A172 (cell line): ENCODE measurements at regions not wholly inside any gene's neighbourhood (a gene's known extent, or its start where the extent isn't known, plus 50 kb on each side); places are given as distances from the start of the nearest gene placed in this dataset.

ENCODE experiments used
- DNase-seq: peaks from one replicate; pipeline ENCODE4 v3.0.0-alpha.2; 2015; ENCODE audit warnings: low spot score

DNA sequence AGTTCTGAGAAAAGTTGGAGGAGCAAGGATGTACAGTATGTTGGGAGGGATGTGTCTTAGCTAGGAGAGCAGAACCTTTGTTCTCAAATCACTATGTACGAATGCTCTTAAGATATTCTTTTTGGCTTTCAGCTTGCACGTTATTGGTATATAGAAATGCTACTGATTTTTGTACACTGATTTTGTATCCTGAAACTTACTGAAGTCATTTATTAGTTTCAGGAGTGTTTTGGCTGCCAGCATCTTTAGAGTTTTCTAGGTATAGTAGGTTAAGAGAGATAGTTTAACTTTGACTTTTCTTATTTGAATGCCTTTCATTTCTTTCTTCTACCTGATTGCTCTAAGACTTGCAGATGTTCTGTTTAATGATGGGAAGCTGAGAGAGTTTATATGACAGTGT lies 442.8 kb upstream of the FBXO33 start:
- no peak for DNase-seq

DNA sequence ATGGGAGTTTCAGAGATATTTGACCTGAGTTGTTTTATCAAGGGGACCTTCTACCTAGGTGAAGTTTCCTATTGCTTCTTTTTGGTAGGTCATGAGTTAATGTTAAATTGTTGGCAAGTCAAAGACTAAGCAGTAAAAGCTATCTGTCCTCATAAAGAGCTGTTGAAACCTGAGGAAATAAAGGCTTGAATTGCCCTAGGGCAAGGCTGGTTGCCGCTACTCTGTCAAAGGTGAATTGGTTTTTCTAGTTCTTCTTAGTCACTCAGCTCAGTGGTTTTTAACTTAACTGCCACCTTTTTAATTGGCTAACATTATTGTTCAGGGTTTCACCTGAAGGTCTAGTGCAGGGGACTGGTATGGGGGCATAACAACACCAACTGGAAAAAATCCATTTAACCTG lies 441.6 kb upstream of the FBXO33 start:
- no peak for DNase-seq

- DNase-seq: no peak
These were observed 436.7 kb upstream of the FBXO33 start for GRCh38 chr14:39868949-39869348.

GRCh38 chr14:39868251-39868650 lies 436.0 kb upstream of the FBXO33 start:
- DNase-seq: no peak

- no peak for DNase-seq
These were observed 431.2 kb upstream of the FBXO33 start for GRCh38 chr14:39863441-39863840.

DNA sequence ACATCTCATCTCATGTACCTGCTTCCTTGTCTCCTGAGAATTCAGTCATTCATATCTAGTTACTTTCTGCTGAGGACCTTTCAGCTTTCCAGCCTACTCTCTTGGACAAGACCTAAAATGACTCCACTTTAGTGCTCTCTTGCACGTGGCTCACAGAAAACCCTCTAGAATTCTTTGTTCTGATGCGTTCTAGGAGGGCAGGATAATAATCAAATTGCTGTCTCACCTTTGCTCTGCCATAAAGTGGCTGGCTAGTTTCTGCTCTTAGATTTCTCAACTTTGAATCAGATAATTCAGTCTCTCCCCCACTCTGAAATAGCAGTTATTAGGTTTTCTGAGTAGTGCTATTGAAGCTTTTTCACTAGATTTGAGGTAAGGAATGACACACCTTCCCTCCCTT lies 429.5 kb upstream of the FBXO33 start:
- no peak for DNase-seq

DNA sequence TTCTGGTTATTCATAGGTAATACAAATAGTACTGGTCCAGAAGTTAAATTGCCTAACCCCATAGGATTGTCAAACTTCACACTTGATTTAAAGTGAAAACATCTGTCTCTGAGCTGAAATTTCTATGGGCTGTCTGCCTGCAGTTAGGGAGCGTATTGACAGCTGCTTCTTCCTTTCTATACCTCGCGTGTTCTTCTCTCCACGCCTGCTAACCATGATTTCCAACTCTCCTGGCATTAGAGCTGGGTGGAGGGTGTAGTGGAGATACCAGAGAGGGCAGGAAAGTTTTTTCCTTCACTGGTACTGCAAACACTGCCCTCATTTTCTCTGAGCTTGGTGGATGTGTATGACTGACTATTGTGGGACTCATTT lies 429.0 kb upstream of the FBXO33 start:
- DNase-seq: no peak

DNA sequence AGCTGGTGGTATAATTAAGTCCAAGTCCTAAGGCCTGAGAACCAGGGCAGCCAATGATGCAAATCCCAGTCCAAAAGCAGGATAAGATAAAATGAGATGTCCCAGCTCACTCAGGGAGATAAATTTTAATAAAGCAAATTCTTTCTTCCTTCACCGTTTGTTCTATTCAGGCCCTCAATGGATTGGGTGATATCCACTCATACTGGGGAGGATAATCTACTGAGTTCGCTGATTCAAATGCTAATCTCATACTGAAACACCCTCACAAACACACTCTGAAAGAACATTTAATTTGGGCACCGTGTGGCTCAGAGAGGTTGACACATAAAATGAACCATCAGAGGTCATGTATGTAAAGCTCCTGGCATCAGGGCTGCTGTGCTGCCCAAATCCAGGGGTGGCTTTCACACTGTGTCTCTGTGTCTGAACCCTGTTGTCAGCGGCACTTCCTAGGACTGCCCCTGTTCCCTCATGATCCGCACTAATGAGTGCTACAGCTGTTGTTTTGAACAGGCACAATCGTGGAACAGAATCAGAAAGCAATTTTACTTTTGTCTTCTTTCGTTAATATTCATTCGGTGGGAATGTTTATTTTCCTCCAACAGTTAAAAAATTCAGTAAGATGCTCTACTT lies 428.5 kb upstream of the FBXO33 start:
- DNase-seq: no peak

DNA sequence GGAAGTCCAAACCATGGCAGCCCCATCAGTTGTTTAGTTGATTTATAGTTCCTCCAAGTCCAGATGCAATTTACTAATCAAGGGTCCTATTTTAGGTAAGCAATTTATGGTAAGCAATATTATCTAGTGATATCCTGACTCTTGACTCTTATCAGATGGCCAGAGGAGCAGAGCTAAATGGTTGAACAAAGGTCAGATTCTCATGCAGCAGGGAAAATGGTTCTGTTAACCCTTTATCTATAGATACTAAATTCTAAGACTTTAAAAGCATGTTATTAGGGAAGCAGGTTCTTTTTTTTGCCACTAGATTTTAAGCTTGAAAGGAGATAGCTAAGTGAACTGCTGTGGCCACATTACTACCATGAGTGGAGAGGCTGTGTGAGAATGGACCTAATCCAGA lies 427.1 kb upstream of the FBXO33 start:
- no peak for DNase-seq

- no peak for DNase-seq
These were observed 425.3 kb upstream of the FBXO33 start for GRCh38 chr14:39857376-39858055.

- no peak for DNase-seq
These were observed 421.2 kb upstream of the FBXO33 start for GRCh38 chr14:39853441-39853840.

GRCh38 chr14:39851202-39851601 lies 419.0 kb upstream of the FBXO33 start:
- DNase-seq: no peak

DNA sequence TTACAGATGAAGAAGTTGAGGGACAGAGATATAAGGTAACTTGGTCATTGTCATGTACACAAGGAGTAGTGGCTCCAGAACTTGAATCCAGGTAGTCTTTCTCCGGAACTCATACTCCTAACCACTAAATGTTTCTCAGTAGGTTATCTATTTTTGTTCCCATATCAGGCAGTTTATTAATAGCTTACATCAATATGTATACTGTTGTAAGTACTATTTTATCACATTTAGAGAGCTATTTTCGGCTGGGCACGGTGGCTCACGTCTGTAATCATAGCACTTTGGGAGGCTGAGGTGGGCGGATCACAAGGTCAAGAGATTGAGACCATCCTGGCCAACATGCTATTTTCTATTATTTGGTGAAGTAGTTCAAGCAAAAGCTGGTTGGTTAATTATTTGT lies 415.6 kb upstream of the FBXO33 start:
- DNase-seq: no peak

- no peak for DNase-seq
These were observed 415.0 kb upstream of the FBXO33 start for GRCh38 chr14:39847194-39847593.

DNA sequence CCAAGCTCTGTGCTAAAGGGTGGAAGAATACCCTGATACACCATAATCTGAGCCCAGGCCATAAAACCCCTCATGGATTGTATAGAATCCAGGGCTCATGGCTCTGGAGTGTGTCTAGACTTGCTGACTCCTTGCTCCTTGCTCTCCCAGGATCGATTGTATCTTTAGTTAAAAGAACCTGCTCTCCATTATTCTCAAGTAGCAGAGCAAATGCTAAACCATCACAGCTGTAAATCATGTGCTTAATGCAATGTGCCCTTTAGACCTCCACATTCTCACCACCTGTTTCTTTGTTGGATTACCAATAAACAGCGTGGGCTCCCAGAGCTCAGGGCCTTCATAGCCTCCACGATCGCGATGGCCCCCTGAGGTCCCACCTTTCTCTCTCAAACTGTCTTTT lies 411.6 kb upstream of the FBXO33 start:
- no peak for DNase-seq

- peak; percentile 16 for DNase-seq
These were observed 408.9 kb upstream of the FBXO33 start for GRCh38 chr14:39841088-39841487.

GRCh38 chr14:39827901-39828655 lies 395.8 kb upstream of the FBXO33 start:
- DNase-seq: no peak

DNA sequence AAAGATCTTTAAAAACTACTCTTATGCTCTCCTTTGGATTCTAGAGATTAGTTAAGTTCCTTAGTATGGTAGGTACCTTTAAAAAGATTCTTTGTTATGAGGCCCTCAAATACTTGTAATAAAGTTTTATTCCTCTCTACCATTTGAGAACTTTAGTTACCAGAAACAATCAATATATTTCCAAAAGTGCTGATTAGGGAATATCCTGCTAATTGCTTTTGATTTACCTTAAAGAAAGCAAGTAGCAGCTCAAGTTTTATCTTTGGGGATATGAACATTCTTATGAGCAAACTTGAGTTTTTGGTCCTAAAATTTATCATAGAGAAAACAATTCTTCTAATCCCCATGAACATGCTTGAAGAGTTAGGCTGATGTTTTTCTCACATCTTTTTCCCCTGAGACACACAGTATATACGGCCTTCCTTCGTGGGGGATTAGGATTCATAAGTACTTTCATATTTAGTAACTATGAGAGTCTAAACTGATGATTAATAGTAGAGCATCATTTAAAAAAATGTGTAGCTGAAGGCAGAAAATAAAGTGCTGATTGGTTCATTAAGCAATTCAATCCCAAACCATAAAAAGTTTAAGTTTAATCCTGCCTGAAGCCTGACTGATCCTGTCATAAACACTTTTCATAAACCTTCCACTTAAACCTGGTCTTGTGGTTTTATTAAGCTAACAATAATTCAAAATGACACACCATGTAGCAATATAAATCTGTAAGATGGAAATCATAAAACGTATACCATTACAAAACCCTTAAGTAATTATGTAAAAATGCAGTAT lies 380.5 kb upstream of the FBXO33 start:
- DNase-seq: no peak

GRCh38 chr14:39807271-39807670 lies 375.0 kb upstream of the FBXO33 start:
- DNase-seq: no peak

GRCh38 chr14:39784461-39784860 lies 352.2 kb upstream of the FBXO33 start:
- DNase-seq: no peak

DNA sequence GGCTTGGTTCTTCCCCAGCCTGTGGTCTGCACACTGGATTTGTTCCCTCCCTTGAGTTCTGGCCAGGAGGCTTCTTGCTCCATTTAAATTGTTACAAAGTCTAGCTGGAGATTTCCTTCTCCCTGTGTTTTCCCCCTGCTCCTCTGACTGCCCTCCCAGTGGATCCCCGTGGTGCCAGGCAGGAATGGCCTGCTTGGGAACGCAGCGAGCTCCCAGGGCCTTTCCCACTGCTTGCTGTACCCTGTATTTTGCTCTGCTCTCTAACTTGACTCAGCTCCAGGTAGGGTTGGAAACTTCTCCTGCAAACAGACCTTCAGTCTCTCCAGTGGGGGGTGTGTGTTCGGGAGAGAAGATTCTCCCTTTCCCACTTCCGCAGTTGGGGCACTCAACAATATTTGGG lies 349.2 kb upstream of the FBXO33 start:
- DNase-seq: no peak

DNA sequence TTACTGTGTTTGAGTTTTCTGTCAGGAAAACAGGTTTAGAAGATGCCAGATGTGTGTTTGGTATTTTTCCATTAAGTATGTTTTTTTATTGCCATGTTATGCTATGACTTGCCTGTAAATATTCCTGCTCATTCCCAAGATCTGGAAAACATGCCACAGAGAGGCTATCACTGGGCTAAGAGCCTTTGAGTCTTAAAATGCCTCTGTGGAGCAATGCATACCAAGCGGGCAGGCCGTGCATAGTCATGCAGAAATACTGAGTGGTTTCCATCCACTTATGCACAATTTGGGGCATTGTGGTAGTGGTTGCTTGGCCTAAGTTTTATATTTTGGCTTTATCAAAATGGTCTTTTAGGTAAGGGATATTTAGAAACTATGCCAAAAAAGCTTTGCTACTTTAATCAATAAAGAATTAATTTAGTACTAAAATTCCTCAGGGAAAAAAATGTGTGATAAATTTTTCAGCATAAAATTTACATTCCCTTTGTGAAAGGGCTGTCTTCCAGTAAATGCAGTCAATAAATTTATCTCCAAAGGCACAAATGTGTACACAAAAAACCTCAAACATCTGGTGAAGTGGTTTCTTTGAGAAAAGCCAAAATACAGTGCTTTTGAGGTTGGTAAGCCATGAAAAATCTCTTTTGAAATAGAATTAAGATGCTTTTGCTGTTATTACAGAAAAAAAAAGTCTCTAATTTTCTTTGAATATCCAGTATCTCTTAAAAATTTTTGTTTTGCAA lies 341.3 kb upstream of the FBXO33 start:
- DNase-seq: no peak
